ENCODE measurements at regions not wholly inside any gene's neighbourhood (a gene's known extent, or its start where the extent isn't known, plus 50 kb on each side); places are given as distances from the start of the nearest gene placed in this dataset.

- DNase-seq = no peak
These were observed 357.6 kb upstream of the ZP4 start for GRCh38 chr1:238248356-238248755.

GRCh38 chr1:238242181-238242580 lies 351.5 kb upstream of the ZP4 start:
- no peak for DNase-seq

- no peak for DNase-seq
These were observed 350.9 kb upstream of the ZP4 start for GRCh38 chr1:238241607-238242006.

GRCh38 chr1:238239343-238239742 lies 348.6 kb upstream of the ZP4 start:
- no peak for DNase-seq

- DNase-seq = no peak
These were observed 343.2 kb upstream of the ZP4 start for GRCh38 chr1:238233966-238234365.

GRCh38 chr1:238232084-238232710 lies 341.5 kb upstream of the ZP4 start:
- no peak for DNase-seq

GRCh38 chr1:238226810-238227209 lies 336.1 kb upstream of the ZP4 start:
- no peak for DNase-seq

- no peak for DNase-seq
These were observed 332.4 kb upstream of the ZP4 start for GRCh38 chr1:238223076-238223640.

- no peak for DNase-seq
These were observed 331.0 kb upstream of the ZP4 start for GRCh38 chr1:238221738-238222137.

GRCh38 chr1:238214449-238214848 lies 323.7 kb upstream of the ZP4 start:
- no peak for DNase-seq

GRCh38 chr1:238205045-238205662 lies 314.4 kb upstream of the ZP4 start:
- DNase-seq = no peak

- no peak for DNase-seq
These were observed 311.3 kb upstream of the ZP4 start for GRCh38 chr1:238201992-238202391.

- DNase-seq = no peak
These were observed 308.6 kb upstream of the ZP4 start for GRCh38 chr1:238199325-238199724.

- DNase-seq = no peak
These were observed 305.8 kb upstream of the ZP4 start for GRCh38 chr1:238196516-238196915.

- DNase-seq = no peak
These were observed 300.4 kb upstream of the ZP4 start for GRCh38 chr1:238191170-238191569.

GRCh38 chr1:238187575-238187949 lies 296.8 kb upstream of the ZP4 start:
- DNase-seq = no peak

- DNase-seq = no peak
These were observed 296.3 kb upstream of the ZP4 start for GRCh38 chr1:238186887-238187574.

- DNase-seq = no peak
These were observed 287.4 kb upstream of the ZP4 start for GRCh38 chr1:238177960-238178645.

GRCh38 chr1:238177351-238177750 lies 286.6 kb upstream of the ZP4 start:
- no peak for DNase-seq

GRCh38 chr1:238176441-238176840 lies 285.7 kb upstream of the ZP4 start:
- DNase-seq = no peak

- no peak for DNase-seq
These were observed 281.3 kb upstream of the ZP4 start for GRCh38 chr1:238171985-238172384.

- no peak for DNase-seq
These were observed 271.2 kb upstream of the ZP4 start for GRCh38 chr1:238161955-238162354.

- DNase-seq = no peak
These were observed 263.2 kb upstream of the ZP4 start for GRCh38 chr1:238153939-238154338.

- no peak for DNase-seq
These were observed 262.5 kb upstream of the ZP4 start for GRCh38 chr1:238153253-238153652.

Measured in stimulated activated CD4-positive, alpha-beta T cell treated with anti-CD3 and anti-CD28 coated beads, Interleukin-12 subunit alpha, Interleukin-12 subunit beta, amount 100 ng/mL, for 4 hours (primary cell).